ENCODE measurements at regions not wholly inside any gene's neighbourhood (a gene's known extent, or its start where the extent isn't known, plus 50 kb on each side); places are given as distances from the start of the nearest gene placed in this dataset.

- Histone ChIP-seq H3K27ac (no peak overlapping the region), H3K4me1 (no peaks in the 10 kb centered on the region), H3K9me3 (no peaks in the 10 kb centered on the region), H3K27me3 (no peaks in the 10 kb centered on the region), H3K36me3 (ENCODE audit: low read depth, missing control alignments) (no peaks in the 10 kb centered on the region), H3K4me3 (no peak overlapping the region)
- 65 to 89% methylated on average over 9 of the region's 9 CpGs for WGBS, 2 donors
- intact Hi-C loops (cut with DNase I; ENCODE audit: low total_unique reads) = no loop called here
- no peak for DNase-seq
- TF ChIP-seq POLR2A (IDR thresholded peaks at IDR 0.05) (no peak), CTCF (IDR thresholded peaks at IDR 0.05) (no peak)
These were observed 1154.8 kb upstream of the CDH18 start for GRCh38 chr5:21142791-21143190.

GRCh38 chr5:21140987-21141386, 1153.0 kb upstream of the CDH18 start:
- TF ChIP-seq CTCF (IDR thresholded peaks at IDR 0.05) (no peak), POLR2A (IDR thresholded peaks at IDR 0.05) (no peak)
- Histone ChIP-seq H3K9me3 (no peaks in the 10 kb centered on the region), H3K4me3 (no peak overlapping the region), H3K27me3 (no peaks in the 10 kb centered on the region), H3K36me3 (ENCODE audit: low read depth, missing control alignments) (no peaks in the 10 kb centered on the region), H3K4me1 (no peaks in the 10 kb centered on the region), H3K27ac (no peak overlapping the region)
- no peak for DNase-seq
- WGBS, 2 donors = 87% methylated on average over 13 of the region's 13 CpGs
- intact Hi-C loops (cut with DNase I; ENCODE audit: low total_unique reads) = no loop called here

GRCh38 chr5:21126236-21126635, 1138.2 kb upstream of the CDH18 start:
- Histone ChIP-seq H3K4me3 (no peak overlapping the region), H3K9me3 (no peaks in the 10 kb centered on the region), H3K36me3 (ENCODE audit: low read depth, missing control alignments) (no peaks in the 10 kb centered on the region), H3K27ac (no peak overlapping the region), H3K27me3 (no peaks in the 10 kb centered on the region), H3K4me1 (no peaks in the 10 kb centered on the region)
- no peak for TF ChIP-seq CTCF (IDR thresholded peaks at IDR 0.05)
- no peak for TF ChIP-seq POLR2A (IDR thresholded peaks at IDR 0.05)
- DNase-seq = no peak
- intact Hi-C loops (cut with DNase I; ENCODE audit: low total_unique reads) = no loop called here

GRCh38 chr5:21125238-21125983, 1137.4 kb upstream of the CDH18 start:
- TF ChIP-seq POLR2A (IDR thresholded peaks at IDR 0.05) (no peak), CTCF (IDR thresholded peaks at IDR 0.05) (no peak)
- H3K27me3 ChIP-seq = no peaks in the 10 kb centered on the region
- H3K4me1 ChIP-seq = no peaks in the 10 kb centered on the region
- no peak overlapping the region for H3K27ac ChIP-seq
- H3K4me3 ChIP-seq = no peak overlapping the region
- intact Hi-C loops (cut with DNase I; ENCODE audit: low total_unique reads) = no loop called here
- H3K36me3 ChIP-seq (ENCODE audit: low read depth, missing control alignments) = no peaks in the 10 kb centered on the region
- no peaks in the 10 kb centered on the region for H3K9me3 ChIP-seq
- DNase-seq = no peak
- 74 to 81% methylated on average over 3 of the region's 3 CpGs for WGBS, 2 donors

- intact Hi-C loops (cut with DNase I; ENCODE audit: low total_unique reads) = no loop called here
- Histone ChIP-seq H3K4me3 (no peak overlapping the region), H3K36me3 (ENCODE audit: low read depth, missing control alignments) (no peaks in the 10 kb centered on the region), H3K27ac (no peak overlapping the region), H3K27me3 (no peaks in the 10 kb centered on the region), H3K4me1 (no peaks in the 10 kb centered on the region), H3K9me3 (no peaks in the 10 kb centered on the region)
- 91 to 94% methylated on average over 1 of the region's 1 CpG for WGBS, 2 donors
- no peak for DNase-seq
- TF ChIP-seq CTCF (IDR thresholded peaks at IDR 0.05) (no peak), POLR2A (IDR thresholded peaks at IDR 0.05) (no peak)
These were observed 1133.2 kb upstream of the CDH18 start for GRCh38 chr5:21121213-21121612.

Measured in testis (tissue), 2 donors.